ENCODE measurements at regions not wholly inside any gene's neighbourhood (a gene's known extent, or its start where the extent isn't known, plus 50 kb on each side); places are given as distances from the start of the nearest gene placed in this dataset.

DNA sequence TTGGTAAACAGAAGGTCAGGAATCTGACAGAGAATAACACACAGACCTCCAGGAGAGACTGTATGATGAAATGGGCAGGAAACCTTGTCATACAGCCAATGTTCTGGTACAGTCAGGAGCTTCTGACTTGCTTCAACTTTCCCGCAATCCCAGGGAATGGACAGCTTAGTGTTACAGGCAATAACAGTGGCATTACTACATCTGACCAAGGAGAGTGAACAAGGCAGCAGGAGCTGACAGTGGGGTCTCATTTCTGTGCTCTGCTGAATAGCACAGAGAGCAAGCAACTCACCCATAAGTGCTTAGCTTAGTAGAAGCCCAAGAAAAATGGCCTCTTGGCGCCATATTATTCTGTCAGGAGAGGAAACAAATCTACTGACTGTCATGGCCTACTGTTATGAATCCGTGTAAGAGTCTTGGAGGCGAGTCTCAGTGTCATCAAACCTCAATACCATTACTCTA is 186.2 kb upstream of the MTPN start:
- Histone ChIP-seq H3K4me1 (peaks cover 0 to 3% (median 0%) of the 10 kb centered on the region in 9 donors), H3K9me3 (no peaks in the 10 kb centered on the region), H3K27me3 (no peaks in the 10 kb centered on the region), H3K4me3 (no peak overlapping the region), H3K36me3 (no peaks in the 10 kb centered on the region), H3K27ac (no peak overlapping the region)
- ATAC-seq: no peak
- WGBS, 2 donors: 94 to 96% methylated on average over 4 of the region's 4 CpGs
- no peak for DNase-seq
- intact Hi-C loops (cut with DNase I): no loop called here
- TF ChIP-seq, protein P1, sequence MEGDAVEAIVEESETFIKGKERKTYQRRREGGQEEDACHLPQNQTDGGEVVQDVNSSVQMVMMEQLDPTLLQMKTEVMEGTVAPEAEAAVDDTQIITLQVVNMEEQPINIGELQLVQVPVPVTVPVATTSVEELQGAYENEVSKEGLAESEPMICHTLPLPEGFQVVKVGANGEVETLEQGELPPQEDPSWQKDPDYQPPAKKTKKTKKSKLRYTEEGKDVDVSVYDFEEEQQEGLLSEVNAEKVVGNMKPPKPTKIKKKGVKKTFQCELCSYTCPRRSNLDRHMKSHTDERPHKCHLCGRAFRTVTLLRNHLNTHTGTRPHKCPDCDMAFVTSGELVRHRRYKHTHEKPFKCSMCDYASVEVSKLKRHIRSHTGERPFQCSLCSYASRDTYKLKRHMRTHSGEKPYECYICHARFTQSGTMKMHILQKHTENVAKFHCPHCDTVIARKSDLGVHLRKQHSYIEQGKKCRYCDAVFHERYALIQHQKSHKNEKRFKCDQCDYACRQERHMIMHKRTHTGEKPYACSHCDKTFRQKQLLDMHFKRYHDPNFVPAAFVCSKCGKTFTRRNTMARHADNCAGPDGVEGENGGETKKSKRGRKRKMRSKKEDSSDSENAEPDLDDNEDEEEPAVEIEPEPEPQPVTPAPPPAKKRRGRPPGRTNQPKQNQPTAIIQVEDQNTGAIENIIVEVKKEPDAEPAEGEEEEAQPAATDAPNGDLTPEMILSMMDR (IDR thresholded peaks at IDR 0.05): no peak

GRCh38 chr7:136150311-136150710 is 173.2 kb upstream of the MTPN start:
- no peak for DNase-seq

DNA sequence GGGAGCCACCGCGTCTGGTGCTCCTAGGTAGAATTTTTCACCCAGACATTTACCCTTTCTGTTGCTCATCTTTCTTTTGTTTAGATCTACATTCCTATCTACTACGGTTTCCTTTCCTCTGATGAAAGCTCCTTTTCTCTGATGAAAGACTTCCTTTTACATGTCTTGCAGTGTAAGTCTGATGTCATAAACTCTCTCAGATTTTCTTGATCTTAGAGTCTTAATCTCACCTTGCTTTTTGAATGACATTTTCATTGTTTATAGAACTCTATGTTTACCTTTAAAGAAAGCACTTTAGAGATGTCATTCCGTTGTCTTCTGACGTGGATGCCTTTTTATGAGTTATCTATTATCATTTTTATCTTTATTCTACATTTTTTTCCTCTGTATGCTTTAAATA is 171.8 kb upstream of the MTPN start:
- no peak for ATAC-seq
- Histone ChIP-seq H3K9me3 (no peaks in the 10 kb centered on the region), H3K4me3 (no peak overlapping the region), H3K36me3 (no peaks in the 10 kb centered on the region), H3K4me1 (no peaks in the 10 kb centered on the region), H3K27ac (no peak overlapping the region), H3K27me3 (no peaks in the 10 kb centered on the region)
- TF ChIP-seq, protein P1 (IDR thresholded peaks at IDR 0.05): no peak
- no peak for DNase-seq
- intact Hi-C loops (cut with DNase I): no loop called here
- 79 to 81% methylated on average over 5 of the region's 5 CpGs for WGBS, 2 donors

More at GRCh38 chr7:136150311-136150710, 173.2 kb upstream of the MTPN start:
- no peaks in the 10 kb centered on the region for H3K9me3 ChIP-seq
- TF ChIP-seq, protein P1 (IDR thresholded peaks at IDR 0.05): no peak
- no peak overlapping the region for H3K4me3 ChIP-seq
- WGBS, 2 donors: 66 to 83% methylated on average over 1 of the region's 1 CpG
- intact Hi-C loops (cut with DNase I): no loop called here
- peaks cover 0 to 3% (median 0%) of the 10 kb centered on the region in 7 donors for H3K27me3 ChIP-seq
- no peak overlapping the region for H3K27ac ChIP-seq
- ATAC-seq: no peak
- H3K4me1 ChIP-seq: no peaks in the 10 kb centered on the region
- no peaks in the 10 kb centered on the region for H3K36me3 ChIP-seq

DNA sequence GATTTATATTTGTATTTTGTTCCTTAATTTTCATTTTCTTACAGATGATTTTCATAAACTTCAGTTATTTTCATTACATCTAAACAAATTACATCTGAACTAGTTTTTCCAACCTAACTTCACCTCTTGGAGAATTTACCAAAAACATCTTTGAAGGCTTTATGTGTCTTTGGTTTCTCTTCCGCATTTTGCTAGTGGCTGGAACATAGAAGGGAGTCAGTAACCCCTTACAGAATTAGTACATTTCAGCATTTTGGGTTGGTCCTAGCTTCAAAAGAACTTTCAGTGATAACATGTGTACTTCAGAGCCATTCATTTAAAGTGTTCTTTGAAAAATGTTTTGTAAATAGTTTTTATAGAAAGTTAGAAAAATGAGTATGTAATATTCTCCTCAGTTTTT is 169.8 kb upstream of the MTPN start:
- 92 to 94% methylated on average over 1 of the region's 1 CpG for WGBS, 2 donors
- Histone ChIP-seq H3K4me1 (no peaks in the 10 kb centered on the region), H3K4me3 (no peak overlapping the region), H3K27me3 (no peaks in the 10 kb centered on the region), H3K36me3 (no peaks in the 10 kb centered on the region), H3K27ac (no peak overlapping the region), H3K9me3 (no peaks in the 10 kb centered on the region)
- DNase-seq: no peak
- no peak for ATAC-seq
- TF ChIP-seq, protein P1 (IDR thresholded peaks at IDR 0.05): no peak
- intact Hi-C loops (cut with DNase I): no loop called here
